Endothelial cell of umbilical vein (primary cell): ENCODE measurements at regions not wholly inside any gene's neighbourhood (a gene's known extent, or its start where the extent isn't known, plus 50 kb on each side); places are given as distances from the start of the nearest gene placed in this dataset.

ENCODE experiments used
- BruUV-seq: library from RNA; stranded (reverse); fragments of 400-500 nt; replicated peaks from 2 replicates; lab custom pipeline; 2021; lab: Mats Ljungman, UMichigan
- CTCF ChIA-PET: fragments of 300-600, 350-600 bp; sonication (Branson Sonifier 250); formaldehyde crosslinking; loops from one replicate; lab custom pipeline; 2021; ENCODE audit warnings: antibody characterized with exemption, inconsistent platforms; lab: Charles Lee
- POLR2A ChIA-PET: fragments of 300-600, 350-600 bp; sonication (Branson Sonifier 250); formaldehyde crosslinking; loops from one replicate; lab custom pipeline; 2021; ENCODE audit warnings: antibody characterized with exemption, inconsistent platforms; lab: Charles Lee
- DNase-seq: peaks from one replicate; pipeline ENCODE4 v3.0.0-alpha.2; 2011; ENCODE audit warnings: low read depth, low spot score
- FAIRE-seq: peaks from 2 replicates; lab custom pipeline; 2011; peaks lifted over from hg19 to GRCh38; lab: Jason Lieb, UNC
- H2AFZ ChIP-seq: 2 replicates; pipeline ENCODE4 v1.6.0; 2012; ENCODE audit warnings: low read depth, low read length, control low read depth, inconsistent platforms
- H3K27ac ChIP-seq: 2 replicates; pipeline ENCODE4 v1.5.1; 2011; ENCODE audit warnings: low read depth, mild to moderate bottlenecking, control low read depth, low read length, moderate library complexity; ENCODE audit not compliant: insufficient read depth
- H3K27me3 ChIP-seq, 2 experiments: 2 replicates each; pipeline versions ENCODE4 v1.6.0 to v1.6.1; 2011; ENCODE audit warnings: low read length in 2 of 2, mixed read lengths in 1 of 2; ENCODE audit not compliant: control insufficient read depth in 2 of 2, insufficient read depth in 2 of 2
- H3K36me3 ChIP-seq, 2 experiments: 2 replicates in 1 of 2; 3 replicates in 1 of 2; pipeline ENCODE4 v1.5.1; 2011; ENCODE audit warnings: low read length in 2 of 2, mild to moderate bottlenecking in 1 of 2, moderate library complexity in 1 of 2; ENCODE audit not compliant: control insufficient read depth in 2 of 2, insufficient read depth in 2 of 2; ENCODE audit errors: extremely low read depth in 1 of 2
- H3K4me1 ChIP-seq: 3 replicates; pipeline ENCODE4 v1.5.1; 2011; ENCODE audit warnings: mild to moderate bottlenecking, low read length; ENCODE audit not compliant: control insufficient read depth, insufficient read depth; ENCODE audit errors: extremely low read depth
- H3K4me2 ChIP-seq: 2 replicates; pipeline ENCODE4 v1.6.1; 2011; ENCODE audit warnings: low read length, control low read depth, mixed read lengths; ENCODE audit not compliant: insufficient read depth
- H3K4me3 ChIP-seq, 3 experiments: fragments of 200-600 bp in 1 of 3; sonication (generic), shearing (Covaris generic) in 1 of 3; replicated peaks in 1 of 3; 2 replicates each; pipeline ENCODE4 v1.5.1; 2011 to 2016; ENCODE audit warnings: control low read depth in 3 of 3, low read length in 3 of 3, mild to moderate bottlenecking in 2 of 3, inconsistent platforms in 1 of 3, low read depth in 1 of 3, moderate library complexity in 1 of 3; ENCODE audit not compliant: insufficient read depth in 1 of 3
- H3K79me2 ChIP-seq: 2 replicates; pipeline ENCODE4 v1.6.0; 2012; ENCODE audit warnings: low read length, inconsistent platforms; ENCODE audit not compliant: control insufficient read depth, insufficient read depth
- H3K9ac ChIP-seq: replicated peaks from 2 replicates; pipeline ENCODE3; 2011; ENCODE audit warnings: low read length, control low read depth; ENCODE audit not compliant: insufficient read depth; ENCODE audit errors: extremely low read depth
- H3K9me1 ChIP-seq: replicated peaks from 3 replicates; pipeline ENCODE4 v1.6.0; 2011; ENCODE audit warnings: mild to moderate bottlenecking, low read length; ENCODE audit not compliant: control insufficient read depth, insufficient read depth; ENCODE audit errors: extremely low read depth
- H3K9me3 ChIP-seq: replicated peaks from 2 replicates; pipeline ENCODE4 v1.5.1; 2012; ENCODE audit warnings: low read length, inconsistent platforms; ENCODE audit not compliant: control insufficient read depth, insufficient read depth
- H4K20me1 ChIP-seq: replicated peaks from 2 replicates; pipeline ENCODE3; 2011; ENCODE audit warnings: mild to moderate bottlenecking, low read length; ENCODE audit not compliant: control insufficient read depth, insufficient read depth; ENCODE audit errors: extremely low read depth
- EZH2 ChIP-seq: IDR thresholded peaks from 2 replicates; pipeline ENCODE4 v1.6.1; 2012; ENCODE audit warnings: borderline replicate concordance, low read depth, mild to moderate bottlenecking, moderate library complexity, low read length, inconsistent platforms; ENCODE audit not compliant: severe bottlenecking
- FOS ChIP-seq: IDR thresholded peaks from 2 replicates; pipeline ENCODE4 v1.6.1; 2011; ENCODE audit warnings: mild to moderate bottlenecking, low read length, moderate library complexity, borderline replicate concordance; ENCODE audit not compliant: insufficient read depth
- GATA2 ChIP-seq: IDR thresholded peaks from 2 replicates; pipeline ENCODE4 v1.7.0; 2011; ENCODE audit warnings: low read depth, mild to moderate bottlenecking, moderate library complexity, mixed read lengths, low read length; ENCODE audit not compliant: insufficient read length, insufficient read depth
- MYC ChIP-seq: IDR thresholded peaks from one replicate; pipeline ENCODE4 v1.6.1; 2011; ENCODE audit warnings: mild to moderate bottlenecking, low read depth, low read length
- POLR2AphosphoS5 ChIP-seq: IDR thresholded peaks from 2 replicates; pipeline ENCODE4 v1.6.1; 2012; ENCODE audit warnings: low read depth, mild to moderate bottlenecking, control low read depth, low read length, moderate library complexity; ENCODE audit not compliant: insufficient read depth
- dilution Hi-C: fragments of 300-500 bp; cut with MboI; formaldehyde crosslinking; loops from one replicate; pipeline ENCODE4 v1.15.0; 2019; ENCODE audit warnings: low sequenced_read_pairs; ENCODE audit not compliant: extremely low pct_ligation_motif_present
- intact Hi-C: fragments of 100-400 bp; cut with micrococcal nuclease; formaldehyde crosslinking; loops from one replicate; pipeline ENCODE4 v1.10.0; 2022
- TF ChIP-seq, protein P1 (sequence below), 2 donors: IDR thresholded peaks; 1 replicate in 1 of 2; 2 replicates in 1 of 2; pipeline ENCODE4 v1.5.1; 2011; ENCODE audit warnings: low read length in 2 of 2, mild to moderate bottlenecking in 2 of 2, moderate library complexity in 2 of 2, control low read depth in 1 of 2, inconsistent platforms in 1 of 2, low read depth in 1 of 2; ENCODE audit not compliant: insufficient read depth in 1 of 2; ENCODE audit errors: extremely low read depth in 1 of 2

DNA sequence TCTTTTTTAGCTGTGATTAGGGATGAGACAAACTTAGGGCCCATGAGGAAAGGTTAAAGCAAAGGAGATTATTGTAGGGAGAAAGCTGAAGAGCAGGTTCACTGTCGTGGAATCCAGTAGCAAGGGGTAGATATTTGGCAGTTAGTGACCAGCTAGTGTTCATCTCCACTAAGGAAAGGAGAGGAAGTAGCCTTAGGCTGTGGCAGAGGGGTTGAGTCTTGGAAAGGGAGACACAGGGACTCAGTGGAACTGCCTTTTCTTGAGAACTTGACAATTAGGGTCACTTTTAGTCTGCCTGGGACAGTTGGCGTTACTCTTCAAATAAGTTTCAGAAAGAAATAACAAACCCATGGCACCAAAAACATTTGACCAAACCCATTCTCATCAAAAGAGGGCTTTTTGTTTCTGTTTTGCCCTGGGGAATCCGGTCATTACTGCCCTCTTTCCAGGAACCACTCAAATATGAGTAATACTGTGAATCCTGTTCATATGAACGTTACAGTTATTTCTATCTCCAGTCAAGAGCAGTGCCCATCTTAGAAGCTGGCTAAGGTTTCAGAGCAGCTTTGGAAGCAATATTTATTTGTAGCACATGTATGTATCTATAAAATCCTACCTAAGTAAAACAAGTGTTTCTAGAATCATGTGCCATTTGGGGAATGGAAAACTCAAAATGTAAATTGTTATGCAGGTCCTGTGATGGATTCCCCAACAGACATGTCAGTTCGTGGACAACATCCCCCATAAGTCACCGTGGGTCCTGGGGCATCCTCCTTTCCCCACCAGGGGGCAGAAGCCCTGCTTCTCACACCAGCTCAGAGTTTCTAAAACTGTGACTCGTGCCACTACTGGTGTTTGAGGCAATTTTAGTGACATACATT is 77.3 kb upstream of the PHLPP1 start:
- dilution Hi-C loops (no loop called here), intact Hi-C loops (loop anchor here (1.0 to 2.0 kb wide), 4 partner anchors 77 to 344 kb away; partner anchors contain the start of gene PHLPP1)
- Histone ChIP-seq H3K79me2 (no peaks in the 10 kb centered on the region), H3K27me3 (peaks cover 3 to 5% of the 10 kb centered on the region in 2 experiments), H3K9me1 (no peaks in the 10 kb centered on the region), H2AFZ (no peak overlapping the region), H3K4me2 (no peak overlapping the region), H3K36me3 (no peaks in the 10 kb centered on the region), H3K4me1 (no peaks in the 10 kb centered on the region), H4K20me1 (no peaks in the 10 kb centered on the region), H3K9ac (no peak overlapping the region), H3K27ac (no peak overlapping the region), H3K4me3 (no peak overlapping the region), H3K9me3 (no peaks in the 10 kb centered on the region)
- CTCF ChIA-PET = interaction anchor here (0.6 to 3.3 kb wide), 16 partner anchors 9 to 802 kb away, joined by 3 to 67 read pairs (median 4); no protein-coding TSS in a partner anchor
- DNase-seq (peak; percentile 18), FAIRE-seq (no peak)
- POLR2A ChIA-PET = no interaction called here
- TF ChIP-seq GATA2 (no peak), MYC (no peak), FOS (no peak), POLR2AphosphoS5 (no peak), EZH2 (no peak)
- TF ChIP-seq, protein P1, sequence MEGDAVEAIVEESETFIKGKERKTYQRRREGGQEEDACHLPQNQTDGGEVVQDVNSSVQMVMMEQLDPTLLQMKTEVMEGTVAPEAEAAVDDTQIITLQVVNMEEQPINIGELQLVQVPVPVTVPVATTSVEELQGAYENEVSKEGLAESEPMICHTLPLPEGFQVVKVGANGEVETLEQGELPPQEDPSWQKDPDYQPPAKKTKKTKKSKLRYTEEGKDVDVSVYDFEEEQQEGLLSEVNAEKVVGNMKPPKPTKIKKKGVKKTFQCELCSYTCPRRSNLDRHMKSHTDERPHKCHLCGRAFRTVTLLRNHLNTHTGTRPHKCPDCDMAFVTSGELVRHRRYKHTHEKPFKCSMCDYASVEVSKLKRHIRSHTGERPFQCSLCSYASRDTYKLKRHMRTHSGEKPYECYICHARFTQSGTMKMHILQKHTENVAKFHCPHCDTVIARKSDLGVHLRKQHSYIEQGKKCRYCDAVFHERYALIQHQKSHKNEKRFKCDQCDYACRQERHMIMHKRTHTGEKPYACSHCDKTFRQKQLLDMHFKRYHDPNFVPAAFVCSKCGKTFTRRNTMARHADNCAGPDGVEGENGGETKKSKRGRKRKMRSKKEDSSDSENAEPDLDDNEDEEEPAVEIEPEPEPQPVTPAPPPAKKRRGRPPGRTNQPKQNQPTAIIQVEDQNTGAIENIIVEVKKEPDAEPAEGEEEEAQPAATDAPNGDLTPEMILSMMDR (IDR thresholded peaks at IDR 0.05; ENCODE audit: extremely low read depth in 1 of 2, insufficient read depth in 1 of 2, low read depth in 1 of 2, low read length in 2 of 2) = peak; percentile 54 to 71
- BruUV-seq = no TSS peak
